ENCODE measurements at regions not wholly inside any gene's neighbourhood (a gene's known extent, or its start where the extent isn't known, plus 50 kb on each side); places are given as distances from the start of the nearest gene placed in this dataset.

- no peak for FAIRE-seq
- DNase-seq (ENCODE audit: insufficient read length, low spot score) = no peak
- TF ChIP-seq PAX5 (IDR thresholded peaks at IDR 0.05; ENCODE audit: insufficient read depth, low read length, severe bottlenecking) (no peak), POU2F2 (IDR thresholded peaks at IDR 0.05; ENCODE audit: low read depth, low read length) (no peak), SPI1 (IDR thresholded peaks at IDR 0.05; ENCODE audit: low read depth, low read length) (no peak), POLR2AphosphoS5 (IDR thresholded peaks at IDR 0.05; ENCODE audit: low read depth, low read length) (no peak), TAF1 (IDR thresholded peaks at IDR 0.05; ENCODE audit: low read depth, low read length) (no peak), POLR2A (IDR thresholded peaks at IDR 0.05; ENCODE audit: low read depth, low read length) (no peak)
Measured at GRCh38 chr15:95565690-95566089, 764.8 kb upstream of the NR2F2 start.

DNA sequence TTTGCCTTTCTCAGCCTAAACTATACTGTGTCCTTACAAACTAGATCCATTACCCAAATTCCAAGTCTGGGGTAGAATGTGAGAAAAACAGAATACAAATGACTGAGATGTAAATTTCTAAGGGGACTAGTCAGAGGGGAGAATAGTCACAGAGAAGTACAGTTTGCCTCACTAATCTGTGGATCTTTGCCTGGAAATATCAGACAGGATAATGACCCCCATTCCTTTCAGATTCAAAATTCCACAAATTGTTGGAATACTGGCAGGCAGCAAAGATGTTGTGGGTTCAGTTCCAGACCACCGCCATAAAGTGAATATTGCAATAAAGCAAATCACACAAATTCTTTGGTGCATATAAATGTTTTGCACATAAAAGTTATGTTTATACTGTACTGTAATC, 762.8 kb upstream of the NR2F2 start:
- no peak for DNase-seq (ENCODE audit: insufficient read length, low spot score)
- FAIRE-seq = no peak
- no peak for TF ChIP-seq POLR2A (IDR thresholded peaks at IDR 0.05; ENCODE audit: low read depth, low read length)

GRCh38 chr15:95574053-95574452, 756.4 kb upstream of the NR2F2 start:
- no peak for TF ChIP-seq POLR2A (IDR thresholded peaks at IDR 0.05; ENCODE audit: low read depth, low read length)
- no peak for TF ChIP-seq TAF1 (IDR thresholded peaks at IDR 0.05; ENCODE audit: low read depth, low read length)

GRCh38 chr15:95577927-95578326, 752.6 kb upstream of the NR2F2 start:
- no peak for DNase-seq (ENCODE audit: insufficient read length, low spot score)
- FAIRE-seq = no peak
- TF ChIP-seq TAF1 (IDR thresholded peaks at IDR 0.05; ENCODE audit: low read depth, low read length) = no peak
- no peak for TF ChIP-seq PAX5 (IDR thresholded peaks at IDR 0.05; ENCODE audit: insufficient read depth, low read length, severe bottlenecking)
- no peak for TF ChIP-seq SPI1 (IDR thresholded peaks at IDR 0.05; ENCODE audit: low read depth, low read length)

More at GRCh38 chr15:95574053-95574452, 756.4 kb upstream of the NR2F2 start:
- no peak for FAIRE-seq
- DNase-seq (ENCODE audit: insufficient read length, low spot score) = no peak

- no peak for DNase-seq (ENCODE audit: insufficient read length, low spot score)
- no peak for FAIRE-seq
- TF ChIP-seq TAF1 (IDR thresholded peaks at IDR 0.05; ENCODE audit: low read depth, low read length) (no peak), SPI1 (IDR thresholded peaks at IDR 0.05; ENCODE audit: low read depth, low read length) (no peak), PAX5 (IDR thresholded peaks at IDR 0.05; ENCODE audit: insufficient read depth, low read length, severe bottlenecking) (no peak), POU2F2 (IDR thresholded peaks at IDR 0.05; ENCODE audit: low read depth, low read length) (no peak), POLR2AphosphoS5 (IDR thresholded peaks at IDR 0.05; ENCODE audit: low read depth, low read length) (no peak), POLR2A (IDR thresholded peaks at IDR 0.05; ENCODE audit: low read depth, low read length) (no peak)
Measured at GRCh38 chr15:95580121-95580520, 750.4 kb upstream of the NR2F2 start.

GRCh38 chr15:95581595-95581994, 748.9 kb upstream of the NR2F2 start:
- no peak for TF ChIP-seq SPI1 (IDR thresholded peaks at IDR 0.05; ENCODE audit: low read depth, low read length)
- TF ChIP-seq POLR2A (IDR thresholded peaks at IDR 0.05; ENCODE audit: low read depth, low read length) = no peak
- no peak for TF ChIP-seq POU2F2 (IDR thresholded peaks at IDR 0.05; ENCODE audit: low read depth, low read length)
- TF ChIP-seq TAF1 (IDR thresholded peaks at IDR 0.05; ENCODE audit: low read depth, low read length) = no peak
- no peak for TF ChIP-seq PAX5 (IDR thresholded peaks at IDR 0.05; ENCODE audit: insufficient read depth, low read length, severe bottlenecking)
- TF ChIP-seq POLR2AphosphoS5 (IDR thresholded peaks at IDR 0.05; ENCODE audit: low read depth, low read length) = no peak
- FAIRE-seq = no peak

DNA sequence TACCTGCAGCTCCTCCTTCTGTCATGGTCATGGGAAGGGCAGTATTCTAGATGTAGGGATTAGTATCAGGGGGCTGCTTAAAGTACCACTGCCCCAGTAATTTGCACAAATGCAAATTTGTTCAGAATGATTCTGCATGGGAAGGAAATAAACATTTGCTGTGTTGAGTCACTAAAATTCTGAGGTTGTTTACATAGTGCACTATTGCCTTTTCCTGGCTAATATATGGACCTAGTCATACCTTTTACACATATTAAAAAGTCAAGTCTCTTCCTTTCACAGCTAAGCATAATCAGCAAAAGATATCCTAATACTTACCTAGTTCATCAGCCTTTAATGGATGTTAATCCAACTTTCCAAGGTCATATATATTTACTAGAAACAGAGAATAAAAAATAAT, 746.4 kb upstream of the NR2F2 start:
- FAIRE-seq (no peak), DNase-seq (ENCODE audit: insufficient read length, low spot score) (no peak)
- TF ChIP-seq TAF1 (IDR thresholded peaks at IDR 0.05; ENCODE audit: low read depth, low read length) (no peak), POU2F2 (IDR thresholded peaks at IDR 0.05; ENCODE audit: low read depth, low read length) (no peak), PAX5 (IDR thresholded peaks at IDR 0.05; ENCODE audit: insufficient read depth, low read length, severe bottlenecking) (no peak), SPI1 (IDR thresholded peaks at IDR 0.05; ENCODE audit: low read depth, low read length) (no peak), POLR2AphosphoS5 (IDR thresholded peaks at IDR 0.05; ENCODE audit: low read depth, low read length) (no peak), POLR2A (IDR thresholded peaks at IDR 0.05; ENCODE audit: low read depth, low read length) (no peak)

More at GRCh38 chr15:95581595-95581994, 748.9 kb upstream of the NR2F2 start:
- no peak for DNase-seq (ENCODE audit: insufficient read length, low spot score)

GRCh38 chr15:95588056-95588455, 742.4 kb upstream of the NR2F2 start:
- TF ChIP-seq PAX5 (IDR thresholded peaks at IDR 0.05; ENCODE audit: insufficient read depth, low read length, severe bottlenecking) (no peak), POLR2AphosphoS5 (IDR thresholded peaks at IDR 0.05; ENCODE audit: low read depth, low read length) (no peak), POU2F2 (IDR thresholded peaks at IDR 0.05; ENCODE audit: low read depth, low read length) (no peak), SPI1 (IDR thresholded peaks at IDR 0.05; ENCODE audit: low read depth, low read length) (no peak), TAF1 (IDR thresholded peaks at IDR 0.05; ENCODE audit: low read depth, low read length) (no peak), POLR2A (IDR thresholded peaks at IDR 0.05; ENCODE audit: low read depth, low read length) (no peak)
- DNase-seq (ENCODE audit: insufficient read length, low spot score) (no peak), FAIRE-seq (no peak)

- TF ChIP-seq POU2F2 (IDR thresholded peaks at IDR 0.05; ENCODE audit: low read depth, low read length) (no peak), POLR2A (IDR thresholded peaks at IDR 0.05; ENCODE audit: low read depth, low read length) (no peak), SPI1 (IDR thresholded peaks at IDR 0.05; ENCODE audit: low read depth, low read length) (no peak), POLR2AphosphoS5 (IDR thresholded peaks at IDR 0.05; ENCODE audit: low read depth, low read length) (no peak), TAF1 (IDR thresholded peaks at IDR 0.05; ENCODE audit: low read depth, low read length) (no peak), PAX5 (IDR thresholded peaks at IDR 0.05; ENCODE audit: insufficient read depth, low read length, severe bottlenecking) (no peak)
- DNase-seq (ENCODE audit: insufficient read length, low spot score) (no peak), FAIRE-seq (no peak)
Measured at GRCh38 chr15:95590533-95591044, 739.9 kb upstream of the NR2F2 start.

DNA sequence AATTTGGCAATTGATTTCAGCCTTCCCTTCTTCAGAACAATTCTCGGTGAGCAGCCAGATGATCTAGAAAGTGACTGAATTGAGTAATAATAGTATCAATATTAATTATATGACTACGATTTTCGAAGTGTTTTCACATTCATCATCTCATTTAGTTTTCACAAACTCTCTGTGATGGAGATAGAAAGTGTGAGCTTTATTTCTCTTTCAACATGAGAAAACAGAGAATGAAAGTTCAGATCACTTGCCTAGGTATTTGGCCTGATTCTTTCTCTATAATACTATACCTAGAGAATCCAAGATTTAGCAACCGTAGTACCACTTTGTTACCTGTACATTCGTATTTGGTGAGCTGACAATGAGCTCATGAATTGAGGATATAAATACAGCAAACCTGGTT, 739.2 kb upstream of the NR2F2 start:
- TF ChIP-seq TAF1 (IDR thresholded peaks at IDR 0.05; ENCODE audit: low read depth, low read length) = no peak
- TF ChIP-seq POLR2AphosphoS5 (IDR thresholded peaks at IDR 0.05; ENCODE audit: low read depth, low read length) = no peak
- TF ChIP-seq POLR2A (IDR thresholded peaks at IDR 0.05; ENCODE audit: low read depth, low read length) = no peak
- no peak for TF ChIP-seq POU2F2 (IDR thresholded peaks at IDR 0.05; ENCODE audit: low read depth, low read length)
- no peak for TF ChIP-seq PAX5 (IDR thresholded peaks at IDR 0.05; ENCODE audit: insufficient read depth, low read length, severe bottlenecking)
- TF ChIP-seq SPI1 (IDR thresholded peaks at IDR 0.05; ENCODE audit: low read depth, low read length) = no peak
- DNase-seq (ENCODE audit: insufficient read length, low spot score) (no peak), FAIRE-seq (no peak)

Data from GM12891 (cell line).